ENCODE measurements at regions not wholly inside any gene's neighbourhood (a gene's known extent, or its start where the extent isn't known, plus 50 kb on each side); places are given as distances from the start of the nearest gene placed in this dataset.

- peaks cover 5% of the 10 kb centered on the region for H3K9me3 Mint-ChIP-seq (ENCODE audit: low read depth)
- H3K27ac Mint-ChIP-seq (ENCODE audit: unreplicated experiment), result no peak overlapping the region
- no peaks in the 10 kb centered on the region for H3K4me1 Mint-ChIP-seq (ENCODE audit: low read depth)
- H3K27me3 Mint-ChIP-seq (ENCODE audit: low read depth), result peaks cover 3% of the 10 kb centered on the region
- H3K36me3 Mint-ChIP-seq (ENCODE audit: low read depth), result no peaks in the 10 kb centered on the region
- H3K4me3 Mint-ChIP-seq (ENCODE audit: unreplicated experiment), result no peak overlapping the region
- no peak for DNase-seq (ENCODE audit: low spot score)
- no peak for TF ChIP-seq CTCF (IDR thresholded peaks at IDR 0.05)
These were observed 1117.0 kb downstream of the DSC3 start for GRCh38 chr18:29925566-29925965.

- TF ChIP-seq CTCF (IDR thresholded peaks at IDR 0.05), result no peak
- Mint-ChIP-seq H3K4me1 (ENCODE audit: low read depth) (no peaks in the 10 kb centered on the region), H3K4me3 (ENCODE audit: unreplicated experiment) (no peak overlapping the region), H3K27me3 (ENCODE audit: low read depth) (peaks cover 23% of the 10 kb centered on the region), H3K27ac (ENCODE audit: unreplicated experiment) (no peak overlapping the region), H3K36me3 (ENCODE audit: low read depth) (no peaks in the 10 kb centered on the region), H3K9me3 (ENCODE audit: low read depth) (no peaks in the 10 kb centered on the region)
- DNase-seq (ENCODE audit: low spot score), result no peak
These were observed 1130.2 kb downstream of the DSC3 start for GRCh38 chr18:29912351-29912750.

- no peak overlapping the region for H3K4me3 Mint-ChIP-seq (ENCODE audit: unreplicated experiment)
- H3K27me3 Mint-ChIP-seq (ENCODE audit: low read depth), result peaks cover 14% of the 10 kb centered on the region
- H3K9me3 Mint-ChIP-seq (ENCODE audit: low read depth), result peaks cover 6% of the 10 kb centered on the region
- H3K36me3 Mint-ChIP-seq (ENCODE audit: low read depth), result no peaks in the 10 kb centered on the region
- H3K27ac Mint-ChIP-seq (ENCODE audit: unreplicated experiment), result no peak overlapping the region
- DNase-seq (ENCODE audit: low spot score), result no peak
- peak; percentile 79 for TF ChIP-seq CTCF (IDR thresholded peaks at IDR 0.05)
- H3K4me1 Mint-ChIP-seq (ENCODE audit: low read depth), result peaks cover 6% of the 10 kb centered on the region
These were observed 1149.5 kb downstream of the DSC3 start for GRCh38 chr18:29892960-29893558.

GRCh38 chr18:29883114-29883513 is 1159.4 kb downstream of the DSC3 start:
- H3K9me3 Mint-ChIP-seq (ENCODE audit: low read depth), result no peaks in the 10 kb centered on the region
- TF ChIP-seq CTCF (IDR thresholded peaks at IDR 0.05), result no peak
- H3K4me1 Mint-ChIP-seq (ENCODE audit: low read depth), result no peaks in the 10 kb centered on the region
- peaks cover 8% of the 10 kb centered on the region for H3K27me3 Mint-ChIP-seq (ENCODE audit: low read depth)
- DNase-seq (ENCODE audit: low spot score), result no peak
- no peak overlapping the region for H3K4me3 Mint-ChIP-seq (ENCODE audit: unreplicated experiment)
- H3K36me3 Mint-ChIP-seq (ENCODE audit: low read depth), result no peaks in the 10 kb centered on the region
- H3K27ac Mint-ChIP-seq (ENCODE audit: unreplicated experiment), result no peak overlapping the region

GRCh38 chr18:29882620-29883019 is 1159.9 kb downstream of the DSC3 start:
- H3K4me3 Mint-ChIP-seq (ENCODE audit: unreplicated experiment), result no peak overlapping the region
- H3K36me3 Mint-ChIP-seq (ENCODE audit: low read depth), result no peaks in the 10 kb centered on the region
- DNase-seq (ENCODE audit: low spot score), result no peak
- peaks cover 5% of the 10 kb centered on the region for H3K27me3 Mint-ChIP-seq (ENCODE audit: low read depth)
- no peaks in the 10 kb centered on the region for H3K9me3 Mint-ChIP-seq (ENCODE audit: low read depth)
- no peaks in the 10 kb centered on the region for H3K4me1 Mint-ChIP-seq (ENCODE audit: low read depth)
- no peak for TF ChIP-seq CTCF (IDR thresholded peaks at IDR 0.05)
- no peak overlapping the region for H3K27ac Mint-ChIP-seq (ENCODE audit: unreplicated experiment)
